ENCODE measurements at regions not wholly inside any gene's neighbourhood (a gene's known extent, or its start where the extent isn't known, plus 50 kb on each side); places are given as distances from the start of the nearest gene placed in this dataset.

- DNase-seq, result no peak
- Mint-ChIP-seq H3K4me1 (ENCODE audit: low read depth, unreplicated experiment) (no peaks in the 10 kb centered on the region), H3K4me3 (ENCODE audit: unreplicated experiment) (no peak overlapping the region), H3K36me3 (ENCODE audit: unreplicated experiment) (peaks cover 13% of the 10 kb centered on the region), H3K27me3 (ENCODE audit: unreplicated experiment) (peaks cover 2% of the 10 kb centered on the region), H3K27ac (ENCODE audit: unreplicated experiment) (no peak overlapping the region), H3K9me3 (ENCODE audit: unreplicated experiment) (peaks cover 2% of the 10 kb centered on the region)
- TF ChIP-seq CTCF (IDR thresholded peaks at IDR 0.05; ENCODE audit: partially characterized antibody, unreplicated experiment), result no peak
These were observed 172.7 kb downstream of the ANAPC1 start for GRCh38 chr2:111711270-111711669.

- DNase-seq, result no peak
- Mint-ChIP-seq H3K9me3 (ENCODE audit: unreplicated experiment) (peaks cover 2% of the 10 kb centered on the region), H3K4me3 (ENCODE audit: unreplicated experiment) (no peak overlapping the region), H3K27ac (ENCODE audit: unreplicated experiment) (no peak overlapping the region), H3K4me1 (ENCODE audit: low read depth, unreplicated experiment) (no peaks in the 10 kb centered on the region), H3K27me3 (ENCODE audit: unreplicated experiment) (peaks cover 2% of the 10 kb centered on the region), H3K36me3 (ENCODE audit: unreplicated experiment) (peaks cover 13% of the 10 kb centered on the region)
- TF ChIP-seq CTCF (IDR thresholded peaks at IDR 0.05; ENCODE audit: partially characterized antibody, unreplicated experiment), result no peak
These were observed 171.6 kb downstream of the ANAPC1 start for GRCh38 chr2:111712361-111712760.

- no peak overlapping the region for H3K27ac Mint-ChIP-seq (ENCODE audit: unreplicated experiment)
- peaks cover 2% of the 10 kb centered on the region for H3K9me3 Mint-ChIP-seq (ENCODE audit: unreplicated experiment)
- DNase-seq, result no peak
- H3K36me3 Mint-ChIP-seq (ENCODE audit: unreplicated experiment), result peaks cover 13% of the 10 kb centered on the region
- no peaks in the 10 kb centered on the region for H3K4me1 Mint-ChIP-seq (ENCODE audit: low read depth, unreplicated experiment)
- TF ChIP-seq CTCF (IDR thresholded peaks at IDR 0.05; ENCODE audit: partially characterized antibody, unreplicated experiment), result no peak
- H3K27me3 Mint-ChIP-seq (ENCODE audit: unreplicated experiment), result peaks cover 2% of the 10 kb centered on the region
- H3K4me3 Mint-ChIP-seq (ENCODE audit: unreplicated experiment), result no peak overlapping the region
These were observed 171.0 kb downstream of the ANAPC1 start for GRCh38 chr2:111712940-111713515.

- Mint-ChIP-seq H3K27ac (ENCODE audit: unreplicated experiment) (no peak overlapping the region), H3K9me3 (ENCODE audit: unreplicated experiment) (peaks cover 2% of the 10 kb centered on the region), H3K27me3 (ENCODE audit: unreplicated experiment) (peaks cover 2% of the 10 kb centered on the region), H3K36me3 (ENCODE audit: unreplicated experiment) (peaks cover 12% of the 10 kb centered on the region), H3K4me1 (ENCODE audit: low read depth, unreplicated experiment) (no peaks in the 10 kb centered on the region), H3K4me3 (ENCODE audit: unreplicated experiment) (no peak overlapping the region)
- no peak for TF ChIP-seq CTCF (IDR thresholded peaks at IDR 0.05; ENCODE audit: partially characterized antibody, unreplicated experiment)
- no peak for DNase-seq
These were observed 167.7 kb downstream of the ANAPC1 start for GRCh38 chr2:111715987-111716904.

All from glutamatergic neuron (in vitro differentiated cells).